ENCODE measurements at regions not wholly inside any gene's neighbourhood (a gene's known extent, or its start where the extent isn't known, plus 50 kb on each side); places are given as distances from the start of the nearest gene placed in this dataset.

- TF ChIP-seq POLR2AphosphoS5 (IDR thresholded peaks at IDR 0.05; ENCODE audit: borderline replicate concordance, low read depth, low read length) (no peak), EZH2 (IDR thresholded peaks at IDR 0.05) (no peak), FOXP2 (optimal IDR thresholded peaks at IDR 0.05; ENCODE audit: control extremely low read depth, extremely low read length, insufficient read depth) (no peak)
These were observed 65.9 kb upstream of the RGPD4 start for GRCh38 chr2:107760620-107761364.
